ENCODE measurements at regions not wholly inside any gene's neighbourhood (a gene's known extent, or its start where the extent isn't known, plus 50 kb on each side); places are given as distances from the start of the nearest gene placed in this dataset.

- TF ChIP-seq POLR2A (IDR thresholded peaks at IDR 0.05) (no peak), EP300 (IDR thresholded peaks at IDR 0.05) (no peak)
- TF ChIP-seq, protein P1, sequence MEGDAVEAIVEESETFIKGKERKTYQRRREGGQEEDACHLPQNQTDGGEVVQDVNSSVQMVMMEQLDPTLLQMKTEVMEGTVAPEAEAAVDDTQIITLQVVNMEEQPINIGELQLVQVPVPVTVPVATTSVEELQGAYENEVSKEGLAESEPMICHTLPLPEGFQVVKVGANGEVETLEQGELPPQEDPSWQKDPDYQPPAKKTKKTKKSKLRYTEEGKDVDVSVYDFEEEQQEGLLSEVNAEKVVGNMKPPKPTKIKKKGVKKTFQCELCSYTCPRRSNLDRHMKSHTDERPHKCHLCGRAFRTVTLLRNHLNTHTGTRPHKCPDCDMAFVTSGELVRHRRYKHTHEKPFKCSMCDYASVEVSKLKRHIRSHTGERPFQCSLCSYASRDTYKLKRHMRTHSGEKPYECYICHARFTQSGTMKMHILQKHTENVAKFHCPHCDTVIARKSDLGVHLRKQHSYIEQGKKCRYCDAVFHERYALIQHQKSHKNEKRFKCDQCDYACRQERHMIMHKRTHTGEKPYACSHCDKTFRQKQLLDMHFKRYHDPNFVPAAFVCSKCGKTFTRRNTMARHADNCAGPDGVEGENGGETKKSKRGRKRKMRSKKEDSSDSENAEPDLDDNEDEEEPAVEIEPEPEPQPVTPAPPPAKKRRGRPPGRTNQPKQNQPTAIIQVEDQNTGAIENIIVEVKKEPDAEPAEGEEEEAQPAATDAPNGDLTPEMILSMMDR (IDR thresholded peaks at IDR 0.05) = no peak
Measured at GRCh38 chr1:221416142-221416541, 325.7 kb downstream of the DUSP10 start.

All from upper lobe of left lung (tissue), 4 donors.